ENCODE measurements at regions not wholly inside any gene's neighbourhood (a gene's known extent, or its start where the extent isn't known, plus 50 kb on each side); places are given as distances from the start of the nearest gene placed in this dataset.

- Histone ChIP-seq H3K4me3 (no peak overlapping the region), H3K4me2 (no peak overlapping the region), H3K27ac (no peak overlapping the region), H3K4me1 (no peaks in the 10 kb centered on the region; the same call in 2 of the 3 replicates), H3K9me3 (no peaks in the 10 kb centered on the region)
- FAIRE-seq (no peak), DNase-seq (ENCODE audit: low read depth in 1 of 2, low spot score in 1 of 2) (no peak), ATAC-seq (no peak)
- CTCF ChIA-PET = interaction anchor here (1.0 to 8.9 kb wide), 4 partner anchors 9 to 70 kb away, joined by 3 to 138 read pairs (median 4); no protein-coding TSS in a partner anchor
- POLR2A ChIA-PET = no interaction called here
- WGBS (ENCODE audit: missing lambda C conversion rate) = 95% methylated on average over 1 of the region's 1 CpG
- TF ChIP-seq CEBPB (IDR thresholded peaks at IDR 0.05) = peak; percentile 72 to 73; a peak in 3 of 4 replicates
- no peak for TF ChIP-seq FOXS1 (CRISPR knock-in tag; IDR thresholded peaks at IDR 0.05)
- no peak for TF ChIP-seq BHLHE40 (IDR thresholded peaks at IDR 0.05; ENCODE audit: low read depth, low read length)
- TF ChIP-seq RNF2 (IDR thresholded peaks at IDR 0.05; ENCODE audit: borderline replicate concordance, low read depth) = no peak
- no peak for TF ChIP-seq ZNF302 (CRISPR knock-in tag; IDR thresholded peaks at IDR 0.05)
- no peak for TF ChIP-seq ATOH8 (CRISPR knock-in tag; IDR thresholded peaks at IDR 0.05; ENCODE audit: low read depth)
Measured at GRCh38 chr14:22316473-22316872, 272.6 kb downstream of the DAD1 start.

DNA sequence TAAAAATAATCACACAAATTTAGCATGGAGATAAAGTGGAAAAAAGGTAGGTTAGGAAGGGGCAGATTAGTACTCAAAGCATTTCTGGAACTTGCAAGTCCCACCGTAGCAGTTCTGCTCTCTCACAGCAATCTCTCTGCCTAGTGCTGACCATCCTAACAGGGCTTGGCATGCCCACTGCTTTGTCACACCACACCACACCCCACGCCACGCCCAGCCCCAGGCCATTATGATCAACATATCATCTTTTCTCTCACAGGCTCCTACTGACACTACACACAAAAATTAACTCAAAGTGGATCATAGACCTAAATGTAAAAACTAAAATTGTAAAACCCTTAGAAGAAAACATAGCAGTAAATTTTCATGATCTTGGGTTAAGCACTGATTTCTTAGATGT is 273.7 kb downstream of the DAD1 start:
- DNase-seq (ENCODE audit: low read depth in 1 of 2, low spot score in 1 of 2) (no peak), FAIRE-seq (no peak), ATAC-seq (no peak)
- TF ChIP-seq GATA3 (IDR thresholded peaks at IDR 0.05; ENCODE audit: borderline replicate concordance) (no peak), MAFK (IDR thresholded peaks at IDR 0.05; ENCODE audit: partially characterized antibody) (no peak), HMGXB4 (CRISPR knock-in tag; IDR thresholded peaks at IDR 0.05; ENCODE audit: borderline replicate concordance) (no peak), CEBPB (IDR thresholded peaks at IDR 0.05) (no peak), RCOR1 (IDR thresholded peaks at IDR 0.05; ENCODE audit: low read depth, low read length) (no peak), JUNB (IDR thresholded peaks at IDR 0.05) (no peak), FOSB (CRISPR knock-in tag; IDR thresholded peaks at IDR 0.05) (no peak)
- no peak overlapping the region for H3K27ac ChIP-seq
- H3K9me3 ChIP-seq = no peaks in the 10 kb centered on the region
- no peak overlapping the region for H3K4me2 ChIP-seq
- ChIA-PET CTCF (interaction anchor here (0.6 to 2.4 kb wide), 20 partner anchors 8 to 179 kb away, joined by 3 to 16 read pairs (median 4); no protein-coding TSS in a partner anchor), POLR2A (no interaction called here)
- H3K4me1 ChIP-seq = no peaks in the 10 kb centered on the region; the same call in 2 of the 3 replicates
- 48% methylated on average over 3 of the region's 3 CpGs for WGBS (ENCODE audit: missing lambda C conversion rate)
- H3K4me3 ChIP-seq = no peak overlapping the region

GRCh38 chr14:22314183-22314820 is 274.7 kb downstream of the DAD1 start:
- CTCF ChIA-PET = interaction anchor here (0.6 to 2.4 kb wide), 26 partner anchors 7 to 180 kb away, joined by 3 to 16 read pairs (median 4); no protein-coding TSS in a partner anchor
- 20% methylated on average over 6 of the region's 6 CpGs for WGBS (ENCODE audit: missing lambda C conversion rate)
- DNase-seq (ENCODE audit: low read depth in 1 of 2, low spot score in 1 of 2) = peak; percentile 46 to 71
- ATAC-seq = peak; percentile 95 to 97
- POLR2A ChIA-PET = no interaction called here
- Histone ChIP-seq H3K4me1 (no peaks in the 10 kb centered on the region), H3K9me3 (no peaks in the 10 kb centered on the region), H3K27ac (no peak overlapping the region), H3K4me3 (no peak overlapping the region), H3K4me2 (no peak overlapping the region)
- TF ChIP-seq SMC3 (IDR thresholded peaks at IDR 0.05) (peak; percentile 60), RCOR1 (IDR thresholded peaks at IDR 0.05; ENCODE audit: low read depth, low read length) (no peak), RAD21 (conservative IDR thresholded peaks at IDR 0.05 in 1 of 2, IDR thresholded peaks at IDR 0.05 in 1 of 2) (peak; percentile 77 to 78)
- TF ChIP-seq, protein P1, sequence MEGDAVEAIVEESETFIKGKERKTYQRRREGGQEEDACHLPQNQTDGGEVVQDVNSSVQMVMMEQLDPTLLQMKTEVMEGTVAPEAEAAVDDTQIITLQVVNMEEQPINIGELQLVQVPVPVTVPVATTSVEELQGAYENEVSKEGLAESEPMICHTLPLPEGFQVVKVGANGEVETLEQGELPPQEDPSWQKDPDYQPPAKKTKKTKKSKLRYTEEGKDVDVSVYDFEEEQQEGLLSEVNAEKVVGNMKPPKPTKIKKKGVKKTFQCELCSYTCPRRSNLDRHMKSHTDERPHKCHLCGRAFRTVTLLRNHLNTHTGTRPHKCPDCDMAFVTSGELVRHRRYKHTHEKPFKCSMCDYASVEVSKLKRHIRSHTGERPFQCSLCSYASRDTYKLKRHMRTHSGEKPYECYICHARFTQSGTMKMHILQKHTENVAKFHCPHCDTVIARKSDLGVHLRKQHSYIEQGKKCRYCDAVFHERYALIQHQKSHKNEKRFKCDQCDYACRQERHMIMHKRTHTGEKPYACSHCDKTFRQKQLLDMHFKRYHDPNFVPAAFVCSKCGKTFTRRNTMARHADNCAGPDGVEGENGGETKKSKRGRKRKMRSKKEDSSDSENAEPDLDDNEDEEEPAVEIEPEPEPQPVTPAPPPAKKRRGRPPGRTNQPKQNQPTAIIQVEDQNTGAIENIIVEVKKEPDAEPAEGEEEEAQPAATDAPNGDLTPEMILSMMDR (IDR thresholded peaks at IDR 0.05) = peak; percentile 78
- TF ChIP-seq, protein P2, sequence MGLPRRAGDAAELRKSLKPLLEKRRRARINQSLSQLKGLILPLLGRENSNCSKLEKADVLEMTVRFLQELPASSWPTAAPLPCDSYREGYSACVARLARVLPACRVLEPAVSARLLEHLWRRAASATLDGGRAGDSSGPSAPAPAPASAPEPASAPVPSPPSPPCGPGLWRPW (IDR thresholded peaks at IDR 0.05) = no peak
- peak; percentile 68 for FAIRE-seq
